Ramos (cell line): ENCODE measurements at regions not wholly inside any gene's neighbourhood (a gene's known extent, or its start where the extent isn't known, plus 50 kb on each side); places are given as distances from the start of the nearest gene placed in this dataset.

Experiments
- in situ Hi-C: fragments of 300-500 bp; cut with MboI; formaldehyde crosslinking; loops from one replicate; pipeline ENCODE4 v1.14.3; 2022; ENCODE audit warnings: low sequenced_read_pairs; ENCODE audit not compliant: unreplicated experiment

DNA sequence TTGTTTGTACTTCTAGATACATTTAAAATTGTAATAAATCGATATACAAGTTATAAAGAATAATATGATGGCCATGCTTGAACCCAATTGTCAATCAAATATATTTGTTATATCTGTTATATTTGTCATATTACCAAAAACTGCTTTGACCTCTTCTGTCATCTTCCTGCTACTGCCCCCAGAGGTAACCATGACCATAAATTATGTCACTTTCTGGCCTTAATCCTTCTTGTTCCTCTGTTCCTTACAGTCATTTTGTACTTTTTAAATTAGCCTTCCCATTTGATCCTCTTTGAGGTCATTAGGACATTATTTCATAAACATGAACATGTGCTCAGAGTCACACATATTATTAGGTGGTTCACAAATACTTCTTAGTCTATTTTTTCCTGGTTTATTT, 124.7 kb downstream of the HFE start:
- in situ Hi-C loops = no loop called here

DNA sequence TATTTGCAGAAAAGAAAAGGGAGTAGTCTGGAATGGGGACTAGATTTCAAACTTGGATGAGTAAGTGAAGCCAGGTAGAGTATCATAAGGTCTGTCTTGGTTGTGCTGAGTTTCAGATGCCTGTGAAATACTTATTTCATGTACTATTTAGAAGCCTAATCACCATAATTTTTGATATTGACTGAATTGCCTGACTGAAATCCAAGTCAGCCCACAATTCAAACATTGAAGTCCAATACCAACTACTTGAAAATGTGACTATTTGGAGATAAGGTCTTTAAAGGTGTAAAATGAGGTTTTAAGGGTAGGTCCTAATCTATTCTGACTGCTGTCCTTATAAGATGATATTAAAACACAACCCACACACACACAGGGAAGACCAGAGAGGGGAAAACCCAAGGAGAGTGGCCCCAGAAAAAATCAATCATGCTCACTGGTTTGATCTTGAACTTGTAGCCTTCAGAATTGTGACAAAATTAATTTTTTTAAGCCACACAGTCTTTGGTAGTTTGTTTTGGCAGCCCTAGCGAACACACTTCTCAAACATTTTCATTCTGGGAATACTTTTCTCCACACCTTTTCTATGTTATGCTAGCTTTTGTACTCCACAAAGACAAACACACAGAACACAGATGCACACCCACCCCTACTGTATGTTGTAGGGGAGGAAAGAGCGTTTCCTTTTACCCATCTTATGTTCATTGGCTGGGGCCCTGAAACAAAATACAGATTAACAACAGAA, 126.3 kb downstream of the HFE start:
- in situ Hi-C loops = no loop called here

DNA sequence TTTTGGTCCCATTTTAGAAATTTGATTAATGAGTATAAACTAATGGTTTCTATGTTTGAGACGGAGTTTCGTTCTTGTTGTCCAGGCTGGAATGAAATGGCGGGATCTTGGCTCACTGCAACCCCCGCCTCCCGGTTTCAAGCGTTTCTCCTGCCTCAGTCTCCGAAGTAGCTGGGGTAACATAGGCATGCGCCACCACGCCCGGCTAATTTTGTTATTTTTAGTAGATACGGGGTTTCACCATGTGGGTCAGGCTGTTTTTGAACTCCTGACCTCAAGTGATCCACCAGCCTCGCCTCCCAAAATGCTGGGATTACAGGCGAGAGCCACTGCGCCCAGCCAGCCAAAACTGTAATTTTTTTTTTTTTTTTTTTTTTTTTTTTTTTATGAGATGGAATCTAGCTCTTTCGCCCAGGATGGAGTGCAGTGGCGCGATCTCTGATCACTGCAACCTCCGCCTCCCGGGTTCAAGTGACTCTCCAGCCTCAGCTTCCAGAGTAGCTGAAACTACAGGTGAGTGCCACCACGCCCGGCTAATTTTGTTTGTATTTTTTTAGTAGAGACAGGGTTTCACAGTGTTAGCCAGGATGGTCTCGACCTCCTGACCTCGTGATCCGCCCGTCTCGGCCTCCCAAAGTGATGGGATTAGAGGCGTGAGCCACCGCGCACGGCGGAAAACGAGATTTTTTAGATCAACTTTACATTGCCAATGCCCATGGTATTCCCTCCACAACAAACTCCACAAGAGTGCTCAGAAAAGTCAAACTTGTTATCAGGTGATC, 127.8 kb downstream of the HFE start:
- in situ Hi-C loops = no loop called here

DNA sequence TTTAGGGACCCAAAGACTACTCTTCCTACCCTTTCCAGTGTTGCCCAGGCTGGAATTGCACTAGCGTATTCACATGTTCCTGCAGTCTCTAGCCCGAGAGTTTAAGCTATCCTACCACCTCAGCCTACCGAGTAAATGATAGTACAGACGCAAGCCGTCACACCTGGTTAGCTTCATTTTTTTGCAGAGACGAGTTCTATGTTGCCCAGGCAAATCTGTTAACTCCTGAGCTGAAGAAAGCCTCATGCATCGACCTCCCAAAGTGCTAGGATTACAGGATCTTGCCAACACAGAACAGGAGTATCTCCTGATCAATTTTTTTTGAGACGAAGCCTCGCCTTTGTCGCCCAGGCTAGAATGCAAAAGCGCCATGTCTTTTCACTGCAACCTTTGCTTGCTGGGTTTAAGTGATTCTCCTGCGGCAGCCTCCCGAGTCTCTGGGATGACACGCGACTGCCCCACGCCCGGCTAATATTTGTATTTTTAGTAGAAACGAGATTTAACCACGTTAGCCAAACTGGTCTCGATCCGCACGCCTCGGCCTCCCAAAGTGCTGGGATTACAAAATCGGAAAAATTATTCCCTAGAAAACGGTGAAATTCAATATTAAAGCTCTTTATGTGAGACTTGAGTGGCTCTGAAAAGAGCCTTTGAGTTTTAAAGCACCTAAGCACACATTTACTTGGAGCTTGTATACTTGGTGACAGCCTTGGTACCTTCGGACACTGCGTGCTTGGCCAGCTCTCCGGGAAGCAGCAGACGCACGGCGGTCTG, 128.5 kb downstream of the HFE start:
- in situ Hi-C loops = no loop called here

DNA sequence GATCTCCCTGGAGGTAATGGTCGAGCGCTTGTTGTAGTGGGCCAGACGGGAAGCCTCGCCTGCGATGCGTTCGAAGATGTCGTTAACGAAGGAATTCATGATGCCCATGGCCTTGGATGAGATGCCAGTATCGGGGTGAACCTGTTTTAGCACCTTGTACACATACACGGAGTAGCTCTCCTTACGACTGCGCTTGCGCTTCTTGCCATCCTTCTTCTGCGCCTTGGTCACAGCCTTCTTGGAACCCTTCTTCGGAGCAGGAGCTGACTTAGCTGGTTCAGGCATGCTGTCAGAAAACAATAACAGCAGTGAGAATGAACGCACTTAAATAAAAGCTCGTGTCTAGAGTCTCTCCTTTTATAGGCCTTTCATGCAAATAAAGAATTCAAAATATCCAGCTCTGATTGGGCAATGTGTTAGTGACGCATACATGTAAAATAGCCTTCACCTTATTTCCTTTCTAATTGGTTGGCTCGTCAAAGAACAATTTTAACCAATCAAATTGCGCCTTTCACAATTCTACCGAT, 129.2 kb downstream of the HFE start:
- in situ Hi-C loops = no loop called here

DNA sequence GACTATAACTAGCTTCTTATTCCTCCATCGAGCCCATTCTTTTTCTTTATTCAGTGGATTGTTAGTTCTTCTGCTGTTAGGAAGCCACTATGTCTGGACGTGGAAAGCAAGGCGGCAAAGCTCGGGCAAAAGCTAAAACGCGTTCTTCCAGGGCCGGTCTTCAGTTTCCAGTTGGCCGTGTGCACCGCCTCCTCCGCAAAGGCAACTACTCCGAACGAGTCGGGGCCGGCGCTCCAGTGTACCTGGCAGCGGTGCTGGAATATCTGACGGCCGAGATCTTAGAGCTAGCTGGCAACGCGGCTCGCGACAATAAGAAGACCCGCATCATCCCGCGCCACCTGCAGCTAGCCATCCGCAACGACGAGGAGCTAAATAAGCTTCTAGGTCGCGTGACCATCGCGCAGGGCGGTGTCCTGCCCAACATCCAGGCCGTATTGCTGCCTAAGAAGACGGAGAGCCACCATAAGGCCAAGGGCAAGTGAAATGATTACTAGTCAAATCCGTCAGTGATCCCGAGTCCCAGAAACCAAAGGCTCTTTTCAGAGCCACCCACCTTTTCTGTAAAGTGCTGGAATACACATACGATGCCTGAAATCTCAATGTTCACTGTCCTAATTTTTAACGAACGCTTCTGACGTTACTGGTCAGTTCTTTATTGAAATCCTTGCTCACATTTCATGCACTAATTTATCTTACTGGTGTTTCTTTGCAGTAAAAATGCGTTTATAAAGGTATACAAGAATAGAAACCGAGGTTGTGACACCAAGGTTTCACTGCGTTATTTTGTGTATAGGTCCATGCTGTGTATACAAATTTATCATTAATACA, 129.9 kb downstream of the HFE start:
- in situ Hi-C loops = no loop called here

DNA sequence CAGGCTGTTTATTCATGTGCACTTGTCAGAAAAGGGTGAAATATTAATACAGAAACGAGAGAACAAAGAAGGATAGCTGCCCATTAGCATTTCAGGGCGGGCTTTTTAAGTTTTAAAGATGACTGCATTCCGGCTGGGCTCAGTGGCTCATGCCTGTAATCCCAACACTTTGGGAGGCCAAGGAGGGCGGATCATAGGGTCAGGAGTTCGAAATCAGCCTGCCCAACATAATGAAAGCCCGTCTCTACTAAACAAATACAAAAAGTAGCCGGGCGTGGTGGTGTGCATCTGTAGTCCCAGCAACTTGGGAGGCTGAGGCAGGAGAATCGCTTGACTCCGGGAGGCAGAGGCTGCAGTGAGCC, 130.5 kb downstream of the HFE start:
- in situ Hi-C loops = no loop called here

DNA sequence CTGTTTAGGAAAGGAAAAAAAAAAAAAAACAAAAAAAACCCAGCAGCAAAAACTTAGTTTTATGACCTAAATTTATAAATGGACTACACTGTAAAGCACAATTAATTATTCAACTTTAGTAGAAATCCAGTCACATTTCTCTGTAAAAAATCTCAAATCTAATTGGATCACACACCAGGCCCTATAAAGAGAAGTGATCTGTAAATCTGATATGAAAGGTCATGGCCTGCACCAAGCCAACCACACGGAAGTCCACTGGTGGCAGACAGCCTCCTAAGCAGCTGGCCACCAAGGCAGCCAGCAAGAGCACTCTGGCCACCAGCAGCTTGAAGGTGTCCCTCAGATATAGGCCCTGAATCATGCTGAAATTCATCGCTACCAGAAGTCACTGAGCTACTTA, 131.6 kb downstream of the HFE start:
- in situ Hi-C loops = no loop called here

DNA sequence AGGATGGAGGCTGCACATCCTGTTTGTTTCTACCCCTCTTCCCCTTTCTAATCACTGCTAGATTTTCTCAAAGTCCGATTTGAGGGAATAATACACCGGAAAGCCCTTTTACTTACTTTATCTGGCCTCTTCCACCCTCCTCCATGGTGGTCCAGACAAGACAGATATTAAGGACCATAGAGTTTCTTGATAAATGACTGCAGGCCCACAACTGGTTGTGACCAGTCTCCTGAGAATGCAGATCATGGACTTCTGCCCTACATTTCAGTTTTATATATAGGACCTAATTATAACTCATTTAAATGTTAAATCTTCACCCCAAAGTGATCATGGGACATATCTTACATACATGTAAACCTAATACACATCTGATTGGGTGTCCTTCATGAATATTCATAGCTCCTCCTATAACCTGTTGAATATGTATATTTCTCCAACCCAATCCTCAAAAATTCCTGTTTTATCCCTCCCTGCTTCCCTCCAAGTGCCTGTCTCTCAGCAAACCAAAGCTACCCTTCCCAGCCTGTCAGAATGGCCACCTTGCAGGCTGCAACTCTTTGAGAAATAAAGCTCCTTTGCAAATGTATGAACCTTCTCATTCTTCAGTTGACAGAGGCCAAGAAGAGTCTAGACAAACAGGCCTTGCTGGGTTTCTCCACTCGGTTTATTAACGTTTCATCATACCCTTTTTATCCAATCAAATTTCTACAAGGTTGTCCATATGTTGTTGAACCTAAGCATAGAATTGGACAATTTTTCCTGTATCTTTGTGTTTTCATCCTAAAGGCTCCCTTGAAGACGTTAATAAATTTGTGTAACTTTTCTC, 133.1 kb downstream of the HFE start:
- in situ Hi-C loops = no loop called here

DNA sequence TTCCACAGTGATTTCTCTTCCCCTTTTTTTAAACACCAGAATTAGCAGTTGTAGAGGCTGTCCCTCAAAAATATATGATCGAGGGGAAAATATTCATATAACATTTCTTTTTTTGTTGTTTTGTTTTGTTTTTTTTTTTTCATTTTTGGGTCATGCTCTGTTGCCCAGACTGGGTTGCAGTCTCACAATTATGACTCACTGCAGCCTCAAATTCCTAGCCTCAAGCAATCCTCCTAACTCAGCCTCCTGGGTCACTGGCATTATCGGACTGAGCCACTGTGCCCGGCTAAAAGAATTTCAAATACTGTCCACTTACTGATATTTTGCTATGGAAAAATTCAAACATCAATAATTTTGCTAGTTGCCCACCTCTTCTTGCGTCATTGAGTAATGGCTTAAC, 134.0 kb downstream of the HFE start:
- in situ Hi-C loops = no loop called here

DNA sequence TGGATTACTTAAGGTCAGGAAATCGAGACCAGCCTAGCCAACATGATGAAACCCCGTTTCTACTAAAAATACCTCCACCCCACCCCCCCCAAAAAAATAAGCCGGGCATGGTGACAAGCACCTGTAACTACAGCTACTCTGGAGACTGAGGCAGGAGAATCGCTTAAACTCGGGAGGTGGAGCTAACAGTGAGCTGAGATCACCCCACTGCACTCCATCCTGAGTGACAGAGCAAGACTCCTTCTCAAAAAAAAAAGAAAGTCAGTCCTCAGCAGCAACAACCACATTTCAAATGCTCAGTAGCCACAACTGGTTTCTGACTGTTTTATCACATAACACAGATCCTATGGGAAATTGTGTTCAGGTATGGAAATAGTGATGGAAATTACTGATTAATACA, 135.3 kb downstream of the HFE start:
- in situ Hi-C loops = no loop called here

DNA sequence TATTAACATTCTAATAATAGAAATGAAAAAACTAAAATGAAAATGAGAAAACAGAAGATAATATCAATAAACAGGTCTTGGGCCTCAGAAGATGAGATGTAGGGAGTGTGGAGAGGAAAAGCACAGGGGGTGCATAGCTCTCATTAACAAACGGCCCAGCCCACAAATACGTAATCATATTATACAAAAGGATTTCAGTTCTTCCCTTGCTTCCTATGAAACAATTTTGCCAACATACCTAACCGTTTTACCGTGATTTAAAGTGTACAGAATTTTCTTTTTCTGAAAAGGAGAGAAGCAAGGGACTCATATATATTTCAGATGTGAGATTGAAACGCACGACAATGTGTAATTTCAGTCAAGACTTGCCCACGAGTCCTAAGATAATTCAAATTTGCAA, 136.0 kb downstream of the HFE start:
- in situ Hi-C loops = no loop called here

DNA sequence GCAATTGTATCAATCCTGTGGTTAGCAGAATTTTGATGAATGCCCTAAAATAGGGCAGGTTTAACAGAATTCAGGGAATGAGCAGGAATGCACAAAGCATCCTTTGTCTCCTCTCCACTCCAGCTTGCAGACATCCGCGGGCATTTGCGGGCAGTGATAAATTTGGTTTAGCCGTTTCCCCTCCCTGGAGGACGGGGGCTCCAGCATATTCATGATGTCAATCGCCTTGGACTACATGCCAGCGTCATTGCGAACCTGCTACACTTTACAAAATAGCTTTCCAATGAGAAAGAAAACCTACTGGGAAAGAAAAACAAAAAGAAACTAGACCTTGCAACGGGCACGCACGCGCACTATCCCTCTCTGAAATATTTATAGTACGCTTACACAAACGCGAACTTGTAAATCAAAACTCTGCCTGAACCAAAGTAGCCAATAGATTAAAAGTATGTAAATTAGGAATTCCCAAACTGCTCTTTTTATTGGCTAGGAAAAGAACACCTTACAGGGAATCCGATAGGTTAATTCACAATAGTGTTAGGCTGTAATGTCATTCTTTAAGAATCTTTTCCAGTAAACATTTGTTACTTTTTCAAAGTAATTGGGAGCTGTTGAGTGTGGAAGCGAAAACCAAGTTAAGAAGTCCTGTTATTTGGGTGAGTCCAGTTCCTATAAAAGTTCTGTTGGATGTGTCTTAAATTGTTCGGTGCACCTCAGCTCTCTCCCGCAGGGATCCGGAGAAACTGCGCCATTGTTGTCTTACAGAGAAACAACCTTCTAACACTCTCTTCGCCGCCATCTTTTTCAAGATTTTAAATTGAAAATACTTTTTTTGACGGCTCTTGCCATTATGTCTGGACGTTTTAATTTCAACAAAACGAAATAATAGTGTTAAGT, 136.7 kb downstream of the HFE start:
- in situ Hi-C loops = no loop called here

DNA sequence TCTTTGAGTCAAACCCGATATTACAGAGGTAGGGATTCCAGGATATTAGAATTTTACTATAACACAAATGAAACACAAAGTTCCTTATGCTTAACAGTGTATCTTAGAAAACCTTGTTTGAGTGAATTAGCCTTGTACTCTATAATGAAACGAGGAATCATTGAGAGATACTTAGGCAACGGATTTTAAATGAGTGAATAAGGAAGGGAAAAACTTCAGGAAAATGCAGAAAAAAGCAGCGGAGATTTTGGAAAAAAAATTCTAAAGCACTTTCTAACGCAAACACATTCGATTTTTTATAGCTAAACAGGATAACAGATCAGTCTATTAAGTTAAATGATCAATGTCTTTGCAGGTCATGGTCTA, 137.3 kb downstream of the HFE start:
- in situ Hi-C loops = no loop called here

DNA sequence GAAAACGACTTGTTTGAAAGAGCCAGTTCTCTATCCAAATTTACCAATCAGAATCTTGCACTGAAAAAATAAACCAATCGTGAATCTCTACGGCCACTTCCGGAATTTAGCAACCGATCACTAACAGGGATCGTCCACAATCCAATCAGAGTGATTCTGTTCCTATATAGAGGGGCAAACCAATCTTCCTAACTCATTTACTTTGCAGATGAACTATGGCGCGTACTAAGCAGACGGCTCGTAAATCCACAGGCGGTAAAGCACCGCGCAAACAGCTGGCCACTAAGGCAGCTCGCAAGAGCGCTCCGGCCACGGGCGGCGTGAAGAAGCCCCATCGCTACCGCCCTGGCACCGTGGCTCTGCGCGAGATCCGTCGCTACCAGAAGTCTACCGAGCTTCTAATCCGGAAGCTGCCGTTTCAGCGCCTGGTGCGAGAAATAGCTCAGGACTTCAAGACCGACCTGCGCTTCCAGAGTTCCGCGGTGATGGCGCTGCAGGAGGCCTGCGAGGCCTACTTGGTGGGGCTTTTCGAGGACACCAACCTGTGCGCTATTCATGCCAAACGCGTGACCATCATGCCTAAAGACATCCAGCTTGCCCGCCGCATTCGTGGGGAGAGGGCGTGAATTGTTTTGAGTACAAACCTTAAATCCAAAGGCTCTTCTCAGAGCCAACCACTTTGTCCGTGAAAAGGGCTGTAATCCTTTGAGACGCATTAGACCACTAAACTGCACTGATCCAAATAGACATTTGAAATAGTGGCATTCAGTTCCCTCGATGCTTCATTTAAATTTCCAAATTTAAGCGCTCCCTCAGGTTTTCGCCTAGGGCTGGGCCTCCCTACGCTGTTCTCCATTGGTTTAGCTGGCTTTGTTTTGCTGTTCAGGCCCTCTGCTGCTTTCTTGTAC, 138.0 kb downstream of the HFE start:
- in situ Hi-C loops = no loop called here

DNA sequence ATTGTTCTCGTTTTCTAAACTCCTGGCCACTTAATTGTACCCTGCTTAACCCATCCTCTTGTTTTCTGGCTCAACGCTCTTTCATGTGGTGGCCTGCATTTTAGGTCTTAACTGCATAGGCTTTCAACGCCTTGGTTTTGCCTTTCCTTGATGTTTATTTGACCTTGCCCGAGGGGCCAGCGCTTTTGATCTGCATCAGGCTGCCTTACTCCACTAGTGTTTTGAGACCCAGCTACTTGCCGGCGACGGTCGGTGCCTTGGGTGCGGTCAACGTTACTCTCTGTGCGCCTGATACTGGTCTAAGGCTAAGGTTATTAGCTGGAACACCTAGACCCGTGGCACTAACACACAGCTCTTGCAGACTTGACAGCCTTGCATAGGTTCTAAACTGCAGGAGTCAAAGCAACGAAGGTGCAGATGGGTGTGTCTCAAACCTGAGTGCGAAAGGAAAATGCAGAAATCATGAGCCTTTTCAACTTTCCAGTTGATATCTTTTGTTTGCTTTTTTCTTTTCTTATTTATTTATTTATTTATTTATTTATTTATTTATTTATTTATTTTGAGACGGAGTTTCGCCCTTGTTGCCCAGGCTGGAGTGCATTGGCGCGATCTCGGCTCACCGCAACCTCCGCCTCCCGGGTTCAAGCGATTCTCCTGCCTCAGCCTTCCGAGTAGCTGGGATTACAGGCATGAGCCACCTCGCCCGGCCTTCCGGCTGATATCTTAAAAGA, 138.8 kb downstream of the HFE start:
- in situ Hi-C loops = no loop called here

DNA sequence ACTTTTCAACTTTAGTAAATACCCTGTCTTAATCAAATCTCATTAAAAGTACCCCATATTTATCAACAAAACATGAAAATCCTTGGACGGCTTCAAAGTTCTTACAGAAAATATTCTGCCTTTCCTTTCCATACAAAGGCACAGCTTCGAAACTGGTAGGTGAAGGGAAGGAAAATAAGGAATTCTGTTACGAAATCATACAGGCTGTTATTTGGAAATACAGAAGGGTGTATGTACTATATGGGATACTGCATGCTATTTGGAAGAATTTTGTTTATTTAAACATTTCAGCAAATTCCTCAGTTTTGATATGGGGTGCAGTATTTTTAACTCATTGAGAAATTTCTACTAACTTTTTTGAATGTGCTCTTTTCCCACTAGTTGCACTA, 138.4 kb upstream of the BTN3A2 start:
- in situ Hi-C loops = no loop called here
